H1 (cell line): ENCODE measurements at regions not wholly inside any gene's neighbourhood (a gene's known extent, or its start where the extent isn't known, plus 50 kb on each side); places are given as distances from the start of the nearest gene placed in this dataset.
"Not testable (repeated sequence)": the region's sequence is repeated elsewhere in the genome, so short reads cannot be mapped to it uniquely, and the experiment has no call there.

ENCODE experiments used
- CTCF ChIA-PET: fragments of 300-600 bp; sonication (Branson Sonifier 250); formaldehyde crosslinking; loops from one replicate; lab custom pipeline; 2021; ENCODE audit not compliant: partially characterized antibody; lab: Charles Lee
- POLR2A ChIA-PET: fragments of 300-600 bp; sonication (Branson Sonifier 250); formaldehyde crosslinking; loops from one replicate; lab custom pipeline; 2021; ENCODE audit warnings: inconsistent platforms; ENCODE audit not compliant: partially characterized antibody; lab: Charles Lee
- DNase-seq, 2 experiments: peaks; one replicate each; pipeline versions ENCODE4 v3.0.0 to v3.0.0-alpha.2; 2010 to 2022; ENCODE audit warnings: low spot score in 2 of 2, low read depth in 1 of 2, mixed read lengths in 1 of 2
- FAIRE-seq: peaks from 2 replicates; lab custom pipeline; 2011; peaks lifted over from hg19 to GRCh38; lab: Jason Lieb, UNC
- H2AFZ ChIP-seq: 2 replicates; pipeline ENCODE4 v1.8.1; 2012; ENCODE audit warnings: low read length, inconsistent platforms
- H2AK5ac ChIP-seq: 2 replicates; pipeline ENCODE4 v1.6.1; 2013; ENCODE audit warnings: low read depth, low read length
- H2BK120ac ChIP-seq: replicated peaks from 2 replicates; pipeline ENCODE3; 2013; ENCODE audit warnings: low read depth, low read length, inconsistent platforms
- H2BK12ac ChIP-seq: 2 replicates; pipeline ENCODE4 v1.6.1; 2013; ENCODE audit warnings: low read depth, low read length
- H2BK15ac ChIP-seq: 2 replicates; pipeline ENCODE4 v1.6.1; 2013; ENCODE audit warnings: low read length
- H2BK20ac ChIP-seq: 2 replicates; pipeline ENCODE4 v1.6.1; 2013; ENCODE audit warnings: low read length
- H2BK5ac ChIP-seq: 2 replicates; pipeline ENCODE4 v1.6.1; 2013; ENCODE audit warnings: low read depth, low read length
- H3K14ac ChIP-seq: 2 replicates; pipeline ENCODE4 v1.6.1; 2013; ENCODE audit warnings: inconsistent platforms; ENCODE audit not compliant: insufficient read length
- H3K18ac ChIP-seq: 2 replicates; pipeline ENCODE4 v1.6.1; 2013; ENCODE audit warnings: low read length; ENCODE audit errors: extremely low read depth
- H3K23ac ChIP-seq: 2 replicates; pipeline ENCODE4 v1.6.1; 2013; ENCODE audit warnings: inconsistent platforms; ENCODE audit not compliant: insufficient read length
- H3K23me2 ChIP-seq: 2 replicates; pipeline ENCODE4 v1.6.1; 2013; ENCODE audit warnings: low read depth, low read length
- H3K27ac ChIP-seq: 2 replicates; pipeline ENCODE4 v1.6.1; 2011; ENCODE audit warnings: low read depth, low read length, inconsistent platforms
- H3K27me3 ChIP-seq, 4 experiments: replicated peaks in 1 of 4; 1 replicate in 1 of 4; 2 replicates in 3 of 4; pipeline versions ENCODE4 v1.6.1 to v1.8.1; 2011 to 2013; ENCODE audit warnings: low read length in 3 of 4, mild to moderate bottlenecking in 3 of 4, inconsistent platforms in 2 of 4, mixed read lengths in 2 of 4, moderate library complexity in 1 of 4; ENCODE audit not compliant: control insufficient read depth in 3 of 4, insufficient read depth in 3 of 4; ENCODE audit errors: extremely low read depth in 1 of 4
- H3K36me3 ChIP-seq, 4 experiments: 2 replicates each; pipeline versions ENCODE4 v1.6.1 to v1.8.1; 2011 to 2013; ENCODE audit warnings: mild to moderate bottlenecking in 4 of 4, low read length in 3 of 4, moderate library complexity in 2 of 4, control low read depth in 1 of 4, inconsistent platforms in 1 of 4; ENCODE audit not compliant: insufficient read depth in 4 of 4, control insufficient read depth in 2 of 4
- H3K4ac ChIP-seq: replicated peaks from 2 replicates; pipeline ENCODE3; 2013; ENCODE audit warnings: low read length, low read depth, mixed read lengths, inconsistent platforms; ENCODE audit not compliant: insufficient read length
- H3K4me1 ChIP-seq, 4 experiments: replicated peaks in 1 of 4; 1 replicate in 1 of 4; 2 replicates in 3 of 4; pipeline versions ENCODE4 v1.6.1 to v1.8.1; 2011 to 2013; ENCODE audit warnings: low read length in 3 of 4, inconsistent platforms in 2 of 4, mixed read lengths in 1 of 4; ENCODE audit not compliant: insufficient read depth in 4 of 4, control insufficient read depth in 3 of 4
- H3K4me2 ChIP-seq, 2 experiments: 2 replicates each; pipeline versions ENCODE4 v1.6.1 to v1.8.1; 2011 to 2013; ENCODE audit warnings: low read depth in 2 of 2, low read length in 2 of 2, control low read depth in 1 of 2, inconsistent platforms in 1 of 2, mild to moderate bottlenecking in 1 of 2; ENCODE audit not compliant: insufficient read depth in 1 of 2
- H3K4me3 ChIP-seq, 4 experiments: fragments of 200-600, 300-600 bp in 1 of 4; sonication (generic), shearing (Covaris generic), sonication (Bioruptor Twin) in 1 of 4; 2 replicates each; pipeline versions ENCODE4 v1.5.1 to v1.8.1; 2011 to 2016; ENCODE audit warnings: low read length in 4 of 4, low read depth in 3 of 4, control low read depth in 2 of 4, inconsistent platforms in 2 of 4, mild to moderate bottlenecking in 2 of 4, mixed read lengths in 1 of 4, moderate library complexity in 1 of 4; ENCODE audit not compliant: insufficient read depth in 2 of 4; ENCODE audit errors: extremely low read depth in 1 of 4
- H3K56ac ChIP-seq: replicated peaks from 2 replicates; pipeline ENCODE3; 2013; ENCODE audit warnings: low read depth, mild to moderate bottlenecking, mixed read lengths, low read length, inconsistent platforms; ENCODE audit not compliant: insufficient read length
- H3K79me1 ChIP-seq: 2 replicates; pipeline ENCODE4 v1.6.1; 2013; ENCODE audit warnings: low read depth, low read length, control low read depth
- H3K79me2 ChIP-seq, 2 experiments: 2 replicates each; pipeline versions ENCODE4 v1.6.1 to v1.8.1; 2012 to 2013; ENCODE audit warnings: low read length in 2 of 2, mild to moderate bottlenecking in 2 of 2, inconsistent platforms in 1 of 2; ENCODE audit not compliant: insufficient read depth in 2 of 2, control insufficient read depth in 1 of 2
- H3K9ac ChIP-seq, 4 experiments: replicated peaks in 1 of 4; 1 replicate in 1 of 4; 2 replicates in 3 of 4; pipeline versions ENCODE4 v1.6.1 to v1.8.1; 2011 to 2013; ENCODE audit warnings: low read depth in 3 of 4, low read length in 3 of 4, control low read depth in 2 of 4, mild to moderate bottlenecking in 2 of 4, moderate library complexity in 2 of 4, inconsistent platforms in 1 of 4; ENCODE audit errors: extremely low read depth in 1 of 4
- H3K9me3 ChIP-seq, 2 experiments: 2 replicates each; pipeline versions ENCODE4 v1.6.1 to v1.8.1; 2012 to 2013; ENCODE audit warnings: mild to moderate bottlenecking in 2 of 2, moderate library complexity in 2 of 2, control low read depth in 1 of 2, inconsistent platforms in 1 of 2, low read depth in 1 of 2, low read length in 1 of 2, mixed read lengths in 1 of 2; ENCODE audit not compliant: insufficient read depth in 2 of 2
- H4K20me1 ChIP-seq, 2 experiments: replicated peaks in 1 of 2; 2 replicates each; pipeline versions ENCODE3 to v1.8.1; 2011 to 2013; ENCODE audit warnings: inconsistent platforms in 2 of 2, low read length in 2 of 2, mild to moderate bottlenecking in 1 of 2; ENCODE audit not compliant: insufficient read depth in 2 of 2, control insufficient read depth in 1 of 2
- H4K5ac ChIP-seq: 2 replicates; pipeline ENCODE4 v1.6.1; 2013; ENCODE audit warnings: low read length, low read depth, mixed read lengths, inconsistent platforms; ENCODE audit not compliant: insufficient read length
- H4K8ac ChIP-seq: 2 replicates; pipeline ENCODE4 v1.8.0; 2013; ENCODE audit warnings: mild to moderate bottlenecking, moderate library complexity, low read length, inconsistent platforms; ENCODE audit not compliant: insufficient read depth; ENCODE audit errors: extremely low read depth
- H4K91ac ChIP-seq: replicated peaks from 2 replicates; pipeline ENCODE3; 2013; ENCODE audit warnings: low read length, mixed read lengths, inconsistent platforms; ENCODE audit not compliant: insufficient read length
- WGBS, 2 experiments: shearing (Covaris generic) in 1 of 2; methylation state at CpG; one replicate each; pipeline versions ENCODE4 v1.1.6 to v1.1.7; 2013 to 2015; ENCODE audit warnings: low lambda C conversion rate in 2 of 2, mixed read lengths in 2 of 2, inconsistent platforms in 1 of 2, low coverage in 1 of 2, missing lambda C conversion rate in 1 of 2; ENCODE audit not compliant: insufficient replicate concordance in 2 of 2, insufficient coverage in 1 of 2, insufficient read length in 1 of 2; ENCODE audit errors: extremely low coverage in 1 of 2, missing lambda C conversion rate in 1 of 2; 5-methylcytosine and 5-hydroxymethylcytosine counted together

DNA sequence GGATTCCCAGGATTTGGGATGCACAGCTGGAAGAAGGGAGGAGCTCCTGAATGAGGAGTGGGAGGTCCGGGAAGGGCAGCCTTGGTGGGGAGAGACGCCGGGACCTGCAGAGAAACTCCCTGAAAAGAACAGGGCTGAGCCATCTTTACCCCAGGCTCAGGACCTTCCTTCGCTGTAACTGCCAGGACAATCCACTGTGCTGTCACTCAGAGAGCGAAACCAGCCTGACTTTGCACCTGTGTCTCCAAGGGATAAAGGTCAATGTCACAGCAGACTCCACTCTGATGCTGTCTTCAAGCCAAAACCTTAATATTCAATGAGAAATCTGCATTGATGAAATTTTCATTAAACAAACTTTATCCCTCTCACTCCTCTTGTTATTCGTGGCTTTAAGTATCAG, 235.4 kb upstream of the SULF2 start:
- H3K4ac ChIP-seq, H3K23me2 ChIP-seq, H4K20me1 ChIP-seq, H3K56ac ChIP-seq, FAIRE-seq, H2BK5ac ChIP-seq, H4K91ac ChIP-seq, H3K9me3 ChIP-seq, H2BK15ac ChIP-seq, H3K9ac ChIP-seq, H3K14ac ChIP-seq, H2BK20ac ChIP-seq, H3K4me1 ChIP-seq, H3K79me2 ChIP-seq, H3K18ac ChIP-seq, H2AK5ac ChIP-seq, H3K27me3 ChIP-seq, H3K4me3 ChIP-seq, H3K4me2 ChIP-seq, H4K8ac ChIP-seq, H2BK120ac ChIP-seq, H2AFZ ChIP-seq, H3K27ac ChIP-seq, H3K79me1 ChIP-seq, H2BK12ac ChIP-seq, H4K5ac ChIP-seq, H3K23ac ChIP-seq, POLR2A ChIA-PET, DNase-seq, H3K36me3 ChIP-seq: not testable (repeated sequence)
- CTCF ChIA-PET, result interaction anchor here (0.6 kb wide), 1 partner anchor 1715 kb away, joined by 3 read pairs; no protein-coding TSS in a partner anchor
- 87% methylated on average over 6 of the region's 6 CpGs; no CpG with 5 or more reads in 1 of the 2 experiments for WGBS, 2 experiments
